GM04503 (cell line): ENCODE measurements at regions not wholly inside any gene's neighbourhood (a gene's known extent, or its start where the extent isn't known, plus 50 kb on each side); places are given as distances from the start of the nearest gene placed in this dataset.
"Not testable (repeated sequence)": the region's sequence is repeated elsewhere in the genome, so short reads cannot be mapped to it uniquely, and the experiment has no call there.

Source experiments
- DNase-seq: peaks from one replicate; pipeline ENCODE4 v3.0.0-alpha.2; 2012; ENCODE audit warnings: low read depth

DNA sequence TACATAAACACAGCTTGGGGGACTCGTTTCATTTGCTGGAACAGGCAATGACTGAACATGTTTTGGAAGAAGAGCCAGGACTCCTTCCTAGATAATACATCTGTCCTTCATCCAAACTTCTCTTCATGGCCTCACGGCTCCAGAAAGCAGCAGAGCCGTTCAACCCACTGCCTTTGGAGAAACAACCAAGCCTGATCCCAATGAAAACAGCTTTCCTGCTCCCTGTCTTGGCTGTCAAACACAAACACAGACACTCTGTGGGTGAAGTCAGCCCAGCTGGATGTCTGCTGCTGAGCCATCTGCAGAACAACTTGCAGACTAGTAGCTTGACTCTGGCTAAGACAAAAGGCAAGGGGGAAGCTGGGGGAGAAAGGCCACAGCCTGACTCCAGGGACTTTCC is 345.1 kb upstream of the PSMD7 start:
- no peak for DNase-seq

DNA sequence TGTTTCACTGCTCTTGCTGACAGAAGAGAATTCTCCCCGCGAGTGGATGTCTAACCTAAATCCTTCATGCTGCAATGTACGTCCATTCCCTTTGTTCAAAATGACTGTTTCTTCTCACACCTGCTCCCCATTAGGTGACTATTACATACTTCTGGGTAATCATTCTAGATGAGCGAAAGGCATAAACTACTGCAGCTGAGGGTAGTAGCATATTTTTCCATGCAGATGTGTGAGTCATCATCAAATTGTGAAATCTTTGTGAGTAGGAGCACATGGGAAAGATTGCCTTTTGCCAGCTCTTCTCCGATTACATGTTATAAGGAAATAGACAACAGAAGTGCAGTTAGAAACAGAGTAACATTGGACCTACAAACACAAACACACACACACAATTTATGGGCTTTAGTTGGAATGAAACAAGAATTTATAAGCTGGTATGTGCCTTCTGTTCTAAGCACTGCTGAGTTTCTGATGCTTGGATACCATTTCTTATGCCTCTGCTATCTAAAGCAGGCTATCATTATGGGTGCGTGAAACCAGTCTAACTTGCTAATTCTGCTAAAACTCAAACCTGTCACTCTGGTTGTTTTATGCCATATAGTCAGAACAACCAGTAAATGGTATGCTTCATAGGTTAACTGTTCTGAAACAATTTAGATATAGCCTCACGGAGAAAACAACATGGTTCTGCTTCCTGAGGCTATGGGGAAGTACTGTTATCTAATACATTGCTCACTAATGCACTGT is 346.9 kb upstream of the PSMD7 start:
- peak; percentile 85 for DNase-seq

DNA sequence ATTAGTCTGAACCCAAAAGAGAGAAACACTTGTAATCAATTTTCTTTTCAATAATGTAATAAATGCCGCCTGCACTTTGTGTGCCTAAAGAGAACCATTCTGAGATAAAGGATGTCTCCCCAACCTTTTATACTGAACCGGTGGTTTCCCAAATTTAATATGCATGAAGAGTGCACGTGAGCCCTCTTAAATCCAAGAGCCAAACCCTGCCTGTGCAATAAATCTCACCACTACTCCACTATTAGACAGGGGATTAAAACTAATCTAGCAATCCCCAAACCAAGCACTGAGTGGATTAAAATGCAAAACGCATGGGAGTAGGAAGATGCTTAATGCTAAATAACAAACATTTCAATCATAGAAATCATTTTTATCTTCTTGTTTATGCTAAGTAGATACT is 351.0 kb upstream of the PSMD7 start:
- no peak for DNase-seq

DNA sequence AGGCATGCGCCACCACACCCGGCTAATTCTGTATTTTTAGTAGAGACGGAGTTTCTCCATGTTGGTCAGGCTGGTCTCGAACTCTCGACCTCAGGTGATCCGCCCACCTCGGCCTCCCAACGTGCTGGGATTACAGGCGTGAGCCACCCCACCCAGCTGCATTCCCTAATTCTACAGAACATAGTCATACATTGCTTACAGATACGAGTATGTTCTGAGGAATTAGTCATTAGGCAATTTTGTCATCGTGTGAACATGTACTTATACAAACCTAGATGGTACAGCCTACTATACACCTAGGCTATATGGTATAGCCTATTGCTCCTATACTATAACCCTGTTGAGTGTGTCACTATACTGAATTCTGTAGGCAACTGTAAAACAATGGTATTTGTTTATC is 353.4 kb upstream of the PSMD7 start:
- DNase-seq: not testable (repeated sequence)

DNA sequence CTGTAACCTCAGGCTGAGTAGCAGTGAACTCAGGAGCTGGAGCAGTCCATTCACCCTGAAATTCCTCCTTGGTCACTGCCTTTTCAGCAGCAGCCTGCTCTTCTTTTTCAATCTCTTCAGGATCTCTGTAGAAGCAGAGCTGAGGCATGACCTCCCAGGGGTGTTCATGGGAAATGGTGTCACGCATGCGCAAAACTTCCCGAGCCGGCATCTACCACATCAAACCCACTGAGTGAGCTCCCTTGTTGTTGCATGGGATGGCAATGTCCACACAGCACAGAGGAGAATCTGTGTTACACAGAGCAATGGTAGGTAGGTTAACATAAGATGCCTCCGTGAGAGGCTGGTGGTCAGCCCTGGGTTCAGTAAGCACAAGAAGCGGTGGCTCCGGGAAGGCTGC is 355.8 kb upstream of the PSMD7 start:
- DNase-seq: not testable (repeated sequence)

DNA sequence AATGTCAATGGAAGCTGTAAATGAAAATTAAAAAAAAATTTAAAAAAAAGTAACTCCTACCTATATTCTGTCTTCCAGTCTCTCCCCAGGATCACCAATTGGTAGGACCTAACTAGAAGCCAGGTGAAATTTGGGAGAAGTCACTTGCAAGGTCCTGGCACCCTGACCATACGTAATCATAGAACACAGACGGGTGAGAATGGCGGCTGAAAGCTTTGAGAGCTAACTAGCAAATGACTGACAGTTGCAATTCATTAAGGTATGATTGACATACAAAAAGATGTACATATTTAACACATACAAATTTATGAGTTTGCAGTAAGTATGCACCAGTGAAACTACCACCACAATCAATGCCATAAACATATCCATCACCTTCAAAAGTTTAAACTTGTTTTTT is 372.7 kb upstream of the PSMD7 start:
- DNase-seq: no peak

DNA sequence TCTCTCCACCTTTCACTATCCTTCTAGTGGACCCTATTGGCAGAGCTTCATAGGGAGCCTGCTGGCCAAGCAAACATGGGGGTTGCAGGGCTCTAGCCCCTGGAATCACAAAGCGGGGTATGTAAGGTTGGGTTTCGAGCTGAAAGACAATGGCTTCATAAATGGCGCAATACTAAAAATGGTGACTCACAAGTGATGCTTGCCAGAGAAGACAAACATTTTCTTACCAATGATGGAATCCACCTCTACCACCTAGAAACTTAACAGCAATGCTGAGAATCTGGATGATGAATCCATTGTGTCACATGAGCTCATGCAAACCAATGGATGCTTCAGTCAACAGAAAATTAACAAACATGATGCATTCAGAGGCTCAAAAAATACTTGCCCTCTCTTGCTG is 375.3 kb upstream of the PSMD7 start:
- DNase-seq: no peak

DNA sequence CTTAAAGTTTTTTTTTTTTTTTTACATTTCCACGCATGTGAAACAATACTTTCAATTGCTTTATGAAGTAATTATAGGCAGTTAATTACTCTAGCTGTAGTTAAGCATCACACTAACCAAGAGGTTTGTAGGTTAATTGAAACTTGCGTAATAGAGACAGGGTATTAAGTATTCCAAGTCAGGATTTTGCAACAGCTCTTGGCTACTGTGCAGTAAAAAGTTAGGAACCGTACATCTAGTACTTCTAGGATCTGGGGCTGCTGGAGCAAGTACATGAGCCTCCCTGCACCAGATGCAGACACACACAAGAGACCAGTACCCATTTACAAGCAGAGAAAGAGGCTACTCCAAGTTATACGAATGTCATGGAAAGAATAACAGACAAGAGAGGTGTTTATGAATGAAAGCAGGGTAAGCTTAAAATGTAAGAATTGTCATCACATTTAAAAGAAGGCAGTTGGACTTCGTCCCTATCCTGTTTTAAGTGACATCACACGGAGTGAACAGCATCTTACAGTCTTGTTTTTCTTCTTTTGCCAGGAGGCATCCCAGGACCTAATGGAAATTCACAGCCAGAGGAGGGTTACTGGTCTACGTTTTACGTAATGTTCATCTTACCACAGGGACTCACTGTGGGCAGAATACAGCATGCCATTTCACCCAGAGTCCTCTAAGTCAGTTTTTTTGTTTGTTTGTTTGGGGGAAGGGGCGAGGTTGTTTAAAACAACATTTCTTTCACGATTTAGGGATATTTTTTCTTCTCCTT is 379.6 kb upstream of the PSMD7 start:
- DNase-seq: no peak

DNA sequence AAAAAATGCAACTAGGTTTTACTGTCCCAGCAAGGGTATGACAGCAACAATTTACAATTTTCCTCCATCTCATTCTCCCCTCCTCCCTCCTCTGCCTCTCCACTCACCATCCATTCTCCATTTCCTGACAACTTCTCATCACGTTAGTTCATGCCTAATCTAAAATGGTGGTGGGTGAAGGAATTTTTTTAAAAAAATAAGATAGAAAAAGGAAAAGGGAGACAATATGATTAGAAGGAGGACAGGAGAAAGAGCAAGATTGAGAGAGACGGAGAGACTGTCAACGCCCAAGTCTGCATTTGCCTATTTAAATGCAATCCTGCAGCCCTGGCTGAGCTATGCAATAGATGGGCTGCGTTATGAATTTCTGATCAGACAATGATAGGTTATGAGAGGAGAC is 380.7 kb upstream of the PSMD7 start:
- no peak for DNase-seq

DNA sequence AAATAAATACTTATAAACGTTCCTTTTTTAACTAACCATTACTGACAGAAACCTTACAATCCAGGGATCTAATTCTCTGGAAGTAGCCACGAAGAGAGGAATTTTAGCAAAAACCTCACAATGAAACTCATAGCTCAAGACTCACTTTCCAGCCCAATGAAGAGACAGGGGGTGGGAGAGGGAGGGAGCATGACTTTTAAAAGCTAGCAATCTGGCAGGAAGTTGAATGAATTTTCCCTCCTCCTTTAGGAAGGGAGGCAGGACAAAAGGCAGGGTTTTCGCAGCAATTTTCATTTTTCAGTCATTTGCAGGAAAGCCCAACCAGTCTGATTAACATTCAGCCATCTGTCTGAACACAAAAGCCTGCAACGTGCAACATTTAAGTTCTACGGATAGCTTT is 381.5 kb upstream of the PSMD7 start:
- no peak for DNase-seq

DNA sequence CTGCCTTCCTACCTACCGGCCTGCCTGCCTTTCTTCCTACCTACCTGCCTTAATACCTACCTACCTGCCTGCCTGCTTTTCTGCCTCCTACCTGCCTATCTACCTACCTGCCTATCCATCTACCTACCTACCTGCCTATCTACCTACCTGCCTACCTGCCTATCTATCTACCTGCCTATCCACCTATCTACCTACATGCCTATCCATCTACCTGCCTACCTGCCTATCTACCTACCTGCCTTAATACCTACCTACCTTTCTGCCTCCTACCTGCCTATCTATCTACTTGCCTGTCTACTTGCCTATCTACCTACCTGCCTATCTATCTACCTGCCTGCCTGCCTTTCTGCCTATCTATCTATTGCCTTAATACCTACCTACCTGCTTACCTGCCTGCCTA is 383.8 kb upstream of the PSMD7 start:
- no peak for DNase-seq

DNA sequence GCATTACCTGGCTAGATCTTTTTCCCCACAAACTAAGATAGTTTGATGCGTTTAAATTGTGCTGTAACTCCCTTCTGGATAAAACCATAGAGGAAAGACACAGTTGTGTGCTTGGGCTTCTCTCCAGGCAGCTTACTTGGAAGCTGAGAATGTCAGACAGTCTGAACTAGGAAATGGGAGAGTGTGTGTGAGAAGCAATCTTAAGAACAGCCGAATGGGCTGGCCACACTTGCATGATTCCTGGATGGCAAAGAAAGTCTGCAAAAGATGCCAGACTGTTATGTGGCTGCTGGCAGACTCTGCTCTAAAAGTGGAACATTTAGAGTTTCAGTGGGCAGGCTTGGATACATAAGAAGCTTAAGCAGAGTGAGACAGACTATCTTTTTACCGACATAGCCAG is 384.3 kb upstream of the PSMD7 start:
- no peak for DNase-seq

DNA sequence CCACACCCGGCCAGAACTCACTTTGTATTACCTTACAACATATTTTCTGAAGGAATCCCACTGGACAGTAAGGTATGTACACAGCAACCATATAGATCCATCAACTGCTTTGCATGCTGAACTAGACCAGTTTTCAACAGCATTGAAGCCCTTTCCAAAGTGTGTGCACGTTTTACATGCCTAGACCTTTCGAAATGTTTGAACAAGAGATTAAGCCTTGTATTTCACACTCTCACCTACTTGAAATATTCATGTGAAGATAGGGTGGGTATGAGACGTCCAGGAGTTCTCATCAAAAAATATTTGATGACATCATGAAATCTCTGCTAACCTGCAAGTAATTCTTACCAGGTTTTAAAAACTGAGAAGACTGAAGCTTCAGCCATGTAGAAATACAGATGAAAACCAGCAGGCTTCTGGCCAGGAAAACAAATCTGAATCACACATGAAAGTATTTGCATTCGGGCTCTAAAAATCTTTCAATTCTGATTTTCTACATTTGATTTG is 387.0 kb upstream of the PSMD7 start:
- no peak for DNase-seq

DNA sequence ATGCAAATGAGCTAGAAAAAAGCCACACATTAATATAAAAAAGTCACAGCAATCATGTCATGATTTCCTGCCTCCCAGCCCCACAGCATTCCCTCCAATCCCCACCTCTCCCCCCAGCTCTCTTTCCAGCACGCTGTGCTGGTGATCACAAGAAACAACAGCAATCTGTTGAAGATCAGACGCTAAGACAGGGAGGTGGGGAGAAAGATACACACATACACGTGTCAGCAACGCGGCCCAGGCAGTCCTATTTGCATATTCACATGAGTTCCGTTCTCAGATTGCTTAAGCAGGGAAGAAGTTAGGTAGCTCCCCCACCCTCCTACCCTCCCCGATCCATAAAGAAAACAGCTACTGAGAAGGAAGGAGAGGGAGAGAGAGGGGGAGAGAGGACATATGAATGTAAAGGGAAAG is 405.5 kb upstream of the PSMD7 start:
- DNase-seq: no peak

DNA sequence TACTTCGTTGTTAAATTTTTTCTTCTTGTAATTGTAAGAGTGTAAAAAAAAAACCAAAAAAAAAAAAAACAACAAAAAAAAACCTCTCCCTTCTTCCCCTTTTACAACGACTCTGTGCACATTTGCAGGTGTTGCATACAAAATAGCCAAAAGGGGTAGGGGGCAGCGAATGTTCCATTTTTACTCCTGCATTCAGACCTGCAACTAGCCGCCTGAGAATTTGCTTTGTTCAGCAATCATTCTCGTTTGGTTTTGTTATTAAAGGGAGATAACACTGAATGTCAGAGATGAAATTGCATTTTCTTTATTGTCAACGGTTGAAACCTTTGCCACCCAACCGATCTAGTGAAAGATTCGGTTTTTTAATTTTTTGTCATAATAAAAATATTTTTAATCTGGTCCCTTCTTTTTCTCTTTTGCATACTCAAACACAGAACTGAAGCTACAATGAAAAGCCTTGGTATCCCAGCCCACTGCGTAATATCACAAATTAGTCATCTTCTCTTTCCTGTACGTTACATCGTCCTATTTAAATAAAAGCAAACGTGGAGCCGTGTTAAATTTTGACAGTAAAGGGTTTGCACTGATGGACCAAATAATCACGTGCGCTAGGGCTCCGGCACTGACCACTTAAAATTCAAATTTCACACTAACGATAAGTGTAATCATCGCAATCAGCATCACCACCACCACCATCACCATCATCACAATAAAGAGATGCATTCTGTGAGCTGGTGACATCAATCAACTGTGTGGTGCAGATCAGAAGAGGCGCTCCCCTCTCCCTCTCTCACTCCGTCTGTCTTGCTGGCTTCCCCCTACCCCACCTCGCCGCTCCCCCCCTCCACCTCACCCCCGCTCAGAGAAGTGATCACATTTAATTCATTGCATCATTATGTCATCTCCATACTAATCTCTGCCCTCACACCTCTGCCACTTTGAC is 406.2 kb upstream of the PSMD7 start:
- no peak for DNase-seq

DNA sequence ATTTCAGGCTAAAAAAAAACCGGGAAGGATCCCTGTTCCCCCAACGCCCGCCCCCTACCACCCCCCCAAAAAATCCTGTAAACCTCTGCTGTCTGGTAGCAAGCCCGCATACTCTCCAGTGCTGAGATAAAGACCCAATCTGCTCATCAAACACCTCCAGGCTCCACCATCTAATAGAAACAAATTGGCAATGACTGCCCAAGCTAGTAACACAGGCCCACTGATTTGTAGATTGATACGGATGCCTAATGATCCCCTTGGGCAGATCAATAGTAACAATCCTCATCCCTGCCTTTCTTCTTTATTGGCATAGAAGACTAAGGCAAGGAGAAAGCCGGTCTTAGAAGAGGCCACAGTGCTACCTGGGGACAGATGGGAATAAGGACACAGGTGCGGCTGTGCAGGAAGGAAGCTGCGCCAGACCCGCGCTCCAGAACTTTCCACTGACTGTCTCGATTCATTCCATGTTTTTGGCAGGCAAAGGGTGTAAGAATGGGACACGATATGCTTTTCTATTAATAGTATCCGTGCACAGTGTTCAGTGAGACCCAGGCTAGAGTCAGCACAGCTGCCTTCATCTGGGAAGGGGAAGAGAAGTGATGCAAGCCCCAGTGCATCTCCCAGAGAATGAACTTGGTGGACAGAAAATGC is 407.6 kb upstream of the PSMD7 start:
- DNase-seq: no peak

DNA sequence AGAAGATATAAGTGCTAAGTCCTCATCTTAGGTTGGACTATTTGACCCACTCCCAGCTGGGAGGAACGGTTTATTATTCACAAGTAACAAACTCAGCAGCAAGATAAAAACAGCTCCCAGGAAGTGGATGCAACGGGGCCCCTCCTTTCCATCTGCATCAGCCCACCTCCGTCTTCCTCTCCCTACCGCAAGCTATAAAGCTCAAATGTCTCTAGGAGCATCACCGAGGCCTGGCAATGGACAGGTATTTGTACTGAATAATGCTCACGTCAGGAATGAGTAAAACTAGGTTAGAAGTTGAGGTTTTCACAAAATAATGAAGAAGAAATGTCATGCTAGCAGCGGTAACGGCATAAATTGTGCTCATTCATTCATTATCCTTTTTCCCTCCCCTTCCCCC is 408.7 kb upstream of the PSMD7 start:
- no peak for DNase-seq

DNA sequence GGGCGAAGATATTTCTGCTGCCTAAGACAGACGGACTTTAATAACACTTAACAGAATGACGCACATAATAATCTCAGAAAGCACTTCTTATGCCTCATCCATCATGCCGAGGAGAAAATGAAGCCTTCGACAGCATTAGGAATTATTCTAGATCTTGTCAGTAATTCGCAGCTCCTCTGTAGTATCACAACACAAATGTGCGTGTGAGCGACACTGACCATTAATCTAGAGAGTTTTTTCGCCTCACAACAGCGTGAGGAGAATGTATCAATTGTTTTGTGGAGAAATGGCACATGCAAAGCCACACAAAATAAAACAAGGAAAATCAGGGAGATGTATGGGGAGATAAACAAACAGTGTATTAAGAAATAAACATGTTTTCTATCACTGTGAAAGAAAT is 410.2 kb upstream of the PSMD7 start:
- DNase-seq: no peak

DNA sequence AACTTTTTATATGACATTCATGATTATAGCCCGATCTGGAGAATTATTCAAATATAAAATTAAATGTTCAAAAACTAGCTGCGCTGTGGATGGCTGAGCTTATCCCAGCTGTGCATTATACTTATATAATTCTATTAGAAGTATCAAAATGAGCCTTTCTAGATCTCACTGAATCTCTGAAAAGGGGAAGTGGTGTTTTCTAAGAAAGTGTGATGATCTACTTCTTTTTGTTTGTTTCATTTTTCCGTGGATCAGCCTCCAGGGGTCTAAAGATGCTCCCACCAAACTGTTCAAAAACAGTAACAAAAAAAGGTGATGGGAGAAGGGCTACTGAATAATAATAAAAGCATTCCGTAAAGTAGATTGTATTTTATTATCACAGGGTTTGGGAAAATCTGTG is 411.3 kb upstream of the PSMD7 start:
- no peak for DNase-seq

DNA sequence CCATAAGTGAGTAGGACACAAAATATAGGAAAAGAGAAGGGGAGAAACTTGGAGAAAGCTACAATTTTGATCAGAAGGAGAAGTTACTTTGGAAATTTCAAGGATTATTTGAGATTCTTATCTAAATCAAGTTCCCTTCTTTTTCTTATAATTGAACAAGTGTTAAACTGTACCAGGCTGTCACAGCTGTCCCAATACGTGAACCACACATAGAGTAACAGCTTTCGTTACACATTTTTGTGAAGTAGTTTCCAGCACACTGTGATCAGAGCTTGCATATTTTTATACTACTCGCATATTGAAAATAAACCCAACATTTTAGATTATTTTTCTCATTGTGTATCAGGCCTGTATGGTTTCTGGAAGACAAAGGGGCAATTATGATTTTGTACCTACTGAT is 412.8 kb upstream of the PSMD7 start:
- DNase-seq: no peak

DNA sequence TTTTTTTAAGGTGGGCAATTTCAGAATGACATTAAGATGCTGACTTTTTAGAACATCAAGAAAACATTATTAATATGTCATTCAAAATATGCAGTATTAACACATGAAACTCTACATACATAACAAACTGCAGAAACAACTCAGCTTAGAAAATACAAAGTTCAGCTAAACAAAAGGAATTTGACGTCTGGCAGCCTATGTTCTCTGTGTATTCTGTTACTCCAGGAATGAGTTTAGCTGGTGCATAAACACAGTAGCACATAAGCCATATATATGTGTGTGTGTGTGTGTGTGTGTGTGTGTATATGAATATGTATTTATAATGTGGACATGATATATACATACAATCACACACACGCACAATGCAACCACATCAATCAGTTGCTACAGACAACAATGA is 413.5 kb upstream of the PSMD7 start:
- DNase-seq: no peak

DNA sequence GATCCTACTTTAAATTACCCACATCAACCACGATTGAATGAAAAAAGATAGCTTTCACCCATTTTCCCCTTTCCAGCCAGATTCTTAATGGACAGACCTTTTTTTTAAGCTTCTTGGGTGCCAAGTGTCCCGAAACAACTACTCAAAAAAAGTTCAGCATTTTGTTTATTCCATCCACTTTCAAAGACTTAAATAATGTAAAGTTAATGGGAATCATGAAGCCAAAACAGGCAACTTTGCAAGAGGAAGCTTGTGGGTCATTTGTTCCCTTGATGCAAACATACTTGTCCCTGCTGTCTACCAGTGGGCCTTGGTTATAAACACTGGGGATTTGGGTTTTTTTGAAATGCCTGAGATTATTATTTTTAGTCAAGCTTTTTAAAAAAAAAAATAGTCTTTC is 414.0 kb upstream of the PSMD7 start:
- DNase-seq: no peak
